ENCODE measurements at regions not wholly inside any gene's neighbourhood (a gene's known extent, or its start where the extent isn't known, plus 50 kb on each side); places are given as distances from the start of the nearest gene placed in this dataset.

- ChIA-PET CTCF (interaction anchor here (0.7 kb wide), 1 partner anchor 216 kb away, joined by 4 read pairs; no protein-coding TSS in a partner anchor), POLR2A (no interaction called here)
- no peak for TF ChIP-seq ZIC2 (tag by site-specific recombination; IDR thresholded peaks at IDR 0.05)
- no peak for TF ChIP-seq ZNF585B (tag by site-specific recombination; IDR thresholded peaks at IDR 0.05)
- TF ChIP-seq KLF7 (tag by site-specific recombination; IDR thresholded peaks at IDR 0.05; ENCODE audit: borderline replicate concordance) = no peak
- TF ChIP-seq PRDM1 (tag by site-specific recombination; IDR thresholded peaks at IDR 0.05) = no peak
- TF ChIP-seq IKZF3 (tag by site-specific recombination; IDR thresholded peaks at IDR 0.05) = no peak
- TF ChIP-seq MZF1 (tag by site-specific recombination; IDR thresholded peaks at IDR 0.05; ENCODE audit: borderline replicate concordance) = no peak
- no peak for TF ChIP-seq ZNF692 (tag by site-specific recombination; IDR thresholded peaks at IDR 0.05)
- TF ChIP-seq, protein P1, sequence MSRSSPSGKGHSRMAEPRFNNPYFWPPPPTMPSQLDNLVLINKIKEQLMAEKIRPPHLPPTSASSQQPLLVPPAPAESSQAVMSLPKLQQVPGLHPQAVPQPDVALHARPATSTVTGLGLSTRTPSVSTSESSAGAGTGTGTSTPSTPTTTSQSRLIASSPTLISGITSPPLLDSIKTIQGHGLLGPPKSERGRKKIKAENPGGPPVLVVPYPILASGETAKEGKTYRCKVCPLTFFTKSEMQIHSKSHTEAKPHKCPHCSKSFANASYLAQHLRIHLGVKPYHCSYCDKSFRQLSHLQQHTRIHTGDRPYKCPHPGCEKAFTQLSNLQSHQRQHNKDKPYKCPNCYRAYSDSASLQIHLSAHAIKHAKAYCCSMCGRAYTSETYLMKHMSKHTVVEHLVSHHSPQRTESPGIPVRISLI (tag by site-specific recombination; IDR thresholded peaks at IDR 0.05) = no peak
- no peak for TF ChIP-seq ZNF221 (tag by site-specific recombination; IDR thresholded peaks at IDR 0.05; ENCODE audit: borderline replicate concordance)
- no peak for TF ChIP-seq ZNF529 (tag by site-specific recombination; IDR thresholded peaks at IDR 0.05; ENCODE audit: insufficient replicate concordance)
- no peak for TF ChIP-seq SETDB1 (IDR thresholded peaks at IDR 0.05; ENCODE audit: insufficient read length, low read length)
- TF ChIP-seq, protein P2, sequence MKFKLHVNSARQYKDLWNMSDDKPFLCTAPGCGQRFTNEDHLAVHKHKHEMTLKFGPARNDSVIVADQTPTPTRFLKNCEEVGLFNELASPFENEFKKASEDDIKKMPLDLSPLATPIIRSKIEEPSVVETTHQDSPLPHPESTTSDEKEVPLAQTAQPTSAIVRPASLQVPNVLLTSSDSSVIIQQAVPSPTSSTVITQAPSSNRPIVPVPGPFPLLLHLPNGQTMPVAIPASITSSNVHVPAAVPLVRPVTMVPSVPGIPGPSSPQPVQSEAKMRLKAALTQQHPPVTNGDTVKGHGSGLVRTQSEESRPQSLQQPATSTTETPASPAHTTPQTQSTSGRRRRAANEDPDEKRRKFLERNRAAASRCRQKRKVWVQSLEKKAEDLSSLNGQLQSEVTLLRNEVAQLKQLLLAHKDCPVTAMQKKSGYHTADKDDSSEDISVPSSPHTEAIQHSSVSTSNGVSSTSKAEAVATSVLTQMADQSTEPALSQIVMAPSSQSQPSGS (tag by site-specific recombination; IDR thresholded peaks at IDR 0.05; ENCODE audit: low read depth) = no peak
- no peak for TF ChIP-seq ZBTB21 (tag by site-specific recombination; IDR thresholded peaks at IDR 0.05)
- no peak for TF ChIP-seq ZBTB7A (tag by site-specific recombination; IDR thresholded peaks at IDR 0.05; ENCODE audit: low read depth)
- H3K36me3 ChIP-seq (ENCODE audit: control insufficient read depth in 2 of 2, insufficient read depth in 1 of 2, low read length in 2 of 2) = no peaks in the 10 kb centered on the region
- H3K27ac ChIP-seq (ENCODE audit: extremely low read depth, low read depth, low read length) = no peak overlapping the region
- H3K9me3 ChIP-seq (ENCODE audit: control insufficient read depth, insufficient read depth, low read depth, low read length) = no peaks in the 10 kb centered on the region
- H3K4me1 ChIP-seq (ENCODE audit: control insufficient read depth, insufficient read depth, low read length) = no peaks in the 10 kb centered on the region
- no peak overlapping the region for H3K4me3 ChIP-seq (ENCODE audit: low read depth, low read length)
Observed at GRCh38 chr12:41888285-41888684, 256.4 kb downstream of the GXYLT1 start.

- Histone ChIP-seq H3K36me3 (ENCODE audit: control insufficient read depth in 2 of 2, insufficient read depth in 1 of 2, low read length in 2 of 2) (no peaks in the 10 kb centered on the region), H3K27ac (ENCODE audit: extremely low read depth, low read depth, low read length) (no peak overlapping the region), H3K4me1 (ENCODE audit: control insufficient read depth, insufficient read depth, low read length) (no peaks in the 10 kb centered on the region), H3K9me3 (ENCODE audit: control insufficient read depth, insufficient read depth, low read depth, low read length) (no peaks in the 10 kb centered on the region), H3K4me3 (ENCODE audit: low read depth, low read length) (no peak overlapping the region)
- CTCF ChIA-PET = no interaction called here
- POLR2A ChIA-PET = no interaction called here
- TF ChIP-seq ZIC2 (tag by site-specific recombination; IDR thresholded peaks at IDR 0.05) = no peak
- TF ChIP-seq ZNF274 (IDR thresholded peaks at IDR 0.05; ENCODE audit: low read length) = no peak
- TF ChIP-seq ZNF274 (tag by site-specific recombination; IDR thresholded peaks at IDR 0.05; ENCODE audit: borderline replicate concordance) = no peak
- TF ChIP-seq ZNF354C (tag by site-specific recombination; IDR thresholded peaks at IDR 0.05; ENCODE audit: borderline replicate concordance, low read depth) = no peak
- TF ChIP-seq MYNN (tag by site-specific recombination; IDR thresholded peaks at IDR 0.05; ENCODE audit: borderline replicate concordance) = no peak
- no peak for TF ChIP-seq ZNF16 (tag by site-specific recombination; IDR thresholded peaks at IDR 0.05; ENCODE audit: low read depth)
- TF ChIP-seq ZNF585B (tag by site-specific recombination; IDR thresholded peaks at IDR 0.05) = no peak
- TF ChIP-seq PRDM6 (tag by site-specific recombination; IDR thresholded peaks at IDR 0.05) = no peak
- no peak for TF ChIP-seq ZNF10 (tag by site-specific recombination; IDR thresholded peaks at IDR 0.05)
- no peak for TF ChIP-seq SP7 (tag by site-specific recombination; IDR thresholded peaks at IDR 0.05)
- TF ChIP-seq ZNF433 (tag by site-specific recombination; IDR thresholded peaks at IDR 0.05; ENCODE audit: low read depth) = no peak
- TF ChIP-seq ZNF473 (tag by site-specific recombination; IDR thresholded peaks at IDR 0.05) = no peak
- no peak for TF ChIP-seq ZNF600 (tag by site-specific recombination; IDR thresholded peaks at IDR 0.05)
- no peak for TF ChIP-seq ZNF776 (tag by site-specific recombination; IDR thresholded peaks at IDR 0.05; ENCODE audit: borderline replicate concordance)
- TF ChIP-seq ZNF701 (tag by site-specific recombination; IDR thresholded peaks at IDR 0.05) = no peak
Observed at GRCh38 chr12:41881891-41882805, 262.5 kb downstream of the GXYLT1 start.

Measured in HEK293 (cell line).